Endothelial cell of umbilical vein (primary cell): ENCODE measurements at regions not wholly inside any gene's neighbourhood (a gene's known extent, or its start where the extent isn't known, plus 50 kb on each side); places are given as distances from the start of the nearest gene placed in this dataset.

Source experiments
- BruUV-seq: library from RNA; stranded (reverse); fragments of 400-500 nt; replicated peaks from 2 replicates; lab custom pipeline; 2021; lab: Mats Ljungman, UMichigan
- CTCF ChIA-PET: fragments of 300-600, 350-600 bp; sonication (Branson Sonifier 250); formaldehyde crosslinking; loops from one replicate; lab custom pipeline; 2021; ENCODE audit warnings: antibody characterized with exemption, inconsistent platforms; lab: Charles Lee
- POLR2A ChIA-PET: fragments of 300-600, 350-600 bp; sonication (Branson Sonifier 250); formaldehyde crosslinking; loops from one replicate; lab custom pipeline; 2021; ENCODE audit warnings: antibody characterized with exemption, inconsistent platforms; lab: Charles Lee
- DNase-seq: peaks from one replicate; pipeline ENCODE4 v3.0.0-alpha.2; 2011; ENCODE audit warnings: low read depth, low spot score
- FAIRE-seq: peaks from 2 replicates; lab custom pipeline; 2011; peaks lifted over from hg19 to GRCh38; lab: Jason Lieb, UNC
- H2AFZ ChIP-seq: 2 replicates; pipeline ENCODE4 v1.6.0; 2012; ENCODE audit warnings: low read depth, low read length, control low read depth, inconsistent platforms
- H3K27ac ChIP-seq: 2 replicates; pipeline ENCODE4 v1.5.1; 2011; ENCODE audit warnings: low read depth, mild to moderate bottlenecking, control low read depth, low read length, moderate library complexity; ENCODE audit not compliant: insufficient read depth
- H3K27me3 ChIP-seq, 2 experiments: 2 replicates each; pipeline versions ENCODE4 v1.6.0 to v1.6.1; 2011; ENCODE audit warnings: low read length in 2 of 2, mixed read lengths in 1 of 2; ENCODE audit not compliant: control insufficient read depth in 2 of 2, insufficient read depth in 2 of 2
- H3K36me3 ChIP-seq, 2 experiments: 2 replicates in 1 of 2; 3 replicates in 1 of 2; pipeline ENCODE4 v1.5.1; 2011; ENCODE audit warnings: low read length in 2 of 2, mild to moderate bottlenecking in 1 of 2, moderate library complexity in 1 of 2; ENCODE audit not compliant: control insufficient read depth in 2 of 2, insufficient read depth in 2 of 2; ENCODE audit errors: extremely low read depth in 1 of 2
- H3K4me1 ChIP-seq: 3 replicates; pipeline ENCODE4 v1.5.1; 2011; ENCODE audit warnings: mild to moderate bottlenecking, low read length; ENCODE audit not compliant: control insufficient read depth, insufficient read depth; ENCODE audit errors: extremely low read depth
- H3K4me2 ChIP-seq: 2 replicates; pipeline ENCODE4 v1.6.1; 2011; ENCODE audit warnings: low read length, control low read depth, mixed read lengths; ENCODE audit not compliant: insufficient read depth
- H3K4me3 ChIP-seq, 3 experiments: fragments of 200-600 bp in 1 of 3; sonication (generic), shearing (Covaris generic) in 1 of 3; replicated peaks in 1 of 3; 2 replicates each; pipeline ENCODE4 v1.5.1; 2011 to 2016; ENCODE audit warnings: control low read depth in 3 of 3, low read length in 3 of 3, mild to moderate bottlenecking in 2 of 3, inconsistent platforms in 1 of 3, low read depth in 1 of 3, moderate library complexity in 1 of 3; ENCODE audit not compliant: insufficient read depth in 1 of 3
- H3K79me2 ChIP-seq: 2 replicates; pipeline ENCODE4 v1.6.0; 2012; ENCODE audit warnings: low read length, inconsistent platforms; ENCODE audit not compliant: control insufficient read depth, insufficient read depth
- H3K9ac ChIP-seq: replicated peaks from 2 replicates; pipeline ENCODE3; 2011; ENCODE audit warnings: low read length, control low read depth; ENCODE audit not compliant: insufficient read depth; ENCODE audit errors: extremely low read depth
- H3K9me1 ChIP-seq: replicated peaks from 3 replicates; pipeline ENCODE4 v1.6.0; 2011; ENCODE audit warnings: mild to moderate bottlenecking, low read length; ENCODE audit not compliant: control insufficient read depth, insufficient read depth; ENCODE audit errors: extremely low read depth
- H3K9me3 ChIP-seq: replicated peaks from 2 replicates; pipeline ENCODE4 v1.5.1; 2012; ENCODE audit warnings: low read length, inconsistent platforms; ENCODE audit not compliant: control insufficient read depth, insufficient read depth
- H4K20me1 ChIP-seq: replicated peaks from 2 replicates; pipeline ENCODE3; 2011; ENCODE audit warnings: mild to moderate bottlenecking, low read length; ENCODE audit not compliant: control insufficient read depth, insufficient read depth; ENCODE audit errors: extremely low read depth
- CTCF ChIP-seq, 2 donors: IDR thresholded peaks; 1 replicate in 1 of 2; 2 replicates in 1 of 2; pipeline ENCODE4 v1.5.1; 2011; ENCODE audit warnings: low read length in 2 of 2, mild to moderate bottlenecking in 2 of 2, moderate library complexity in 2 of 2, control low read depth in 1 of 2, inconsistent platforms in 1 of 2, low read depth in 1 of 2; ENCODE audit not compliant: insufficient read depth in 1 of 2; ENCODE audit errors: extremely low read depth in 1 of 2
- EZH2 ChIP-seq: IDR thresholded peaks from 2 replicates; pipeline ENCODE4 v1.6.1; 2012; ENCODE audit warnings: borderline replicate concordance, low read depth, mild to moderate bottlenecking, moderate library complexity, low read length, inconsistent platforms; ENCODE audit not compliant: severe bottlenecking
- FOS ChIP-seq: IDR thresholded peaks from 2 replicates; pipeline ENCODE4 v1.6.1; 2011; ENCODE audit warnings: mild to moderate bottlenecking, low read length, moderate library complexity, borderline replicate concordance; ENCODE audit not compliant: insufficient read depth
- GATA2 ChIP-seq: IDR thresholded peaks from 2 replicates; pipeline ENCODE4 v1.7.0; 2011; ENCODE audit warnings: low read depth, mild to moderate bottlenecking, moderate library complexity, mixed read lengths, low read length; ENCODE audit not compliant: insufficient read length, insufficient read depth
- JUN ChIP-seq: IDR thresholded peaks from 2 replicates; pipeline ENCODE4 v1.6.1; 2011; ENCODE audit warnings: borderline replicate concordance, low read depth; ENCODE audit not compliant: insufficient read length, insufficient read depth
- MYC ChIP-seq: IDR thresholded peaks from one replicate; pipeline ENCODE4 v1.6.1; 2011; ENCODE audit warnings: mild to moderate bottlenecking, low read depth, low read length
- POLR2A ChIP-seq: IDR thresholded peaks from 2 replicates; pipeline ENCODE4 v1.6.1; 2012; ENCODE audit warnings: low read depth, mild to moderate bottlenecking, control low read depth, low read length
- POLR2AphosphoS5 ChIP-seq: IDR thresholded peaks from 2 replicates; pipeline ENCODE4 v1.6.1; 2012; ENCODE audit warnings: low read depth, mild to moderate bottlenecking, control low read depth, low read length, moderate library complexity; ENCODE audit not compliant: insufficient read depth
- dilution Hi-C: fragments of 300-500 bp; cut with MboI; formaldehyde crosslinking; loops from one replicate; pipeline ENCODE4 v1.15.0; 2019; ENCODE audit warnings: low sequenced_read_pairs; ENCODE audit not compliant: extremely low pct_ligation_motif_present
- intact Hi-C: fragments of 100-400 bp; cut with micrococcal nuclease; formaldehyde crosslinking; loops from one replicate; pipeline ENCODE4 v1.10.0; 2022
- TF ChIP-seq, protein P1 (sequence below): IDR thresholded peaks from 2 replicates; pipeline ENCODE4 v1.6.1; 2011; ENCODE audit not compliant: insufficient read depth, insufficient read length

- FAIRE-seq (peak; percentile 81), DNase-seq (peak; percentile 67)
- CTCF ChIA-PET, result interaction anchor here (0.7 to 1.3 kb wide), 5 partner anchors 10 to 262 kb away, joined by 3 to 4 read pairs (median 3); no protein-coding TSS in a partner anchor
- Histone ChIP-seq H4K20me1 (no peaks in the 10 kb centered on the region), H3K4me3 (peak overlapping the region in 1 of 3 experiments; percentile 23), H3K9me1 (no peaks in the 10 kb centered on the region), H3K4me2 (peak overlapping the region; percentile 86), H3K79me2 (no peaks in the 10 kb centered on the region), H3K9ac (peak overlapping the region; percentile 52), H3K4me1 (peaks cover 9% of the 10 kb centered on the region), H3K27me3 (no peaks in the 10 kb centered on the region), H3K9me3 (no peaks in the 10 kb centered on the region), H3K27ac (peak overlapping the region; percentile 80), H3K36me3 (no peaks in the 10 kb centered on the region), H2AFZ (peak overlapping the region; percentile 84)
- dilution Hi-C loops, result no loop called here
- TF ChIP-seq CTCF (IDR thresholded peaks at IDR 0.05; ENCODE audit: extremely low read depth in 1 of 2, insufficient read depth in 1 of 2, low read depth in 1 of 2, low read length in 2 of 2), result no peak
- TF ChIP-seq JUN, result peak; percentile 83
- peak; percentile 40 for TF ChIP-seq POLR2AphosphoS5
- peak; percentile 67 for TF ChIP-seq FOS
- POLR2A ChIA-PET, result no interaction called here
- BruUV-seq, result no TSS peak
- intact Hi-C loops, result no loop called here
Observed at GRCh38 chr6:74946961-74947360, 258.9 kb downstream of the COL12A1 start.

DNA sequence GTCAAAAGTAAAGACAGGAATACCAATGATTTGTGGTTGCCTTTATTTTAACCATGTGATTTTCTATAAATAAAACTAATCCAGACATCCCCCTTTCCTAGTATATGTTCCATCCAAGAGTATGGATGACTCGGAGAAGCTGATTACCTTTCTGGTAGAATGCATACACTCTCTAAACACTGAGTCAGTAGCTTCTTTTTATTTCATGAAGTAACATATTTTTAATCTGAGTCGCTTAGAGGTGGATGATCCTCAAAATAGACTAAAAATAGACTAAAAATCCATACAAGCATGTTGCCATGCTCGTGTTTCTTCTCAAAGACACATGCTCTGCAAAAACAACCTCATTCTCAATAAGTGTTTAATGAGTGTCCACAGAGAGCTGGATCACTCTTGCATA, 263.7 kb downstream of the COL12A1 start:
- Histone ChIP-seq H3K9me3 (no peaks in the 10 kb centered on the region), H3K79me2 (no peaks in the 10 kb centered on the region), H3K9me1 (no peaks in the 10 kb centered on the region), H4K20me1 (no peaks in the 10 kb centered on the region), H3K27ac (no peak overlapping the region), H3K4me2 (no peak overlapping the region), H3K36me3 (no peaks in the 10 kb centered on the region), H2AFZ (no peak overlapping the region), H3K4me1 (peaks cover 4% of the 10 kb centered on the region), H3K27me3 (no peaks in the 10 kb centered on the region), H3K4me3 (no peak overlapping the region), H3K9ac (no peak overlapping the region)
- TF ChIP-seq MYC (no peak), JUN (no peak), POLR2A (no peak), EZH2 (no peak), GATA2 (no peak), CTCF (IDR thresholded peaks at IDR 0.05; ENCODE audit: extremely low read depth in 1 of 2, insufficient read depth in 1 of 2, low read depth in 1 of 2, low read length in 2 of 2) (no peak), FOS (no peak), POLR2AphosphoS5 (no peak)
- TF ChIP-seq, protein P1, sequence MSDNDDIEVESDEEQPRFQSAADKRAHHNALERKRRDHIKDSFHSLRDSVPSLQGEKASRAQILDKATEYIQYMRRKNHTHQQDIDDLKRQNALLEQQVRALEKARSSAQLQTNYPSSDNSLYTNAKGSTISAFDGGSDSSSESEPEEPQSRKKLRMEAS, result no peak
- intact Hi-C loops (no loop called here), dilution Hi-C loops (no loop called here)
- DNase-seq (no peak), FAIRE-seq (no peak)
- ChIA-PET POLR2A (no interaction called here), CTCF (interaction anchor here (1.7 to 2.6 kb wide), 2 partner anchors 262 to 267 kb away, joined by 4 to 7 read pairs; no protein-coding TSS in a partner anchor)
- no TSS peak for BruUV-seq
